Posterior cingulate gyrus (tissue), 11 donors: ENCODE measurements at regions not wholly inside any gene's neighbourhood (a gene's known extent, or its start where the extent isn't known, plus 50 kb on each side); places are given as distances from the start of the nearest gene placed in this dataset.
A peak's percentile ranks its signal among the peaks of the same experiment; 100 is the strongest.

Experiments used
- DNase-seq, 10 donors: peaks; one replicate each; pipeline versions ENCODE4 v3.0.0 to v3.0.0-alpha.2; 2020 to 2021; ENCODE audit warnings: mixed read lengths in 3 of 10
- intact Hi-C: fragments of 100-400 bp; cut with DNase I; formaldehyde crosslinking; loops from one replicate; pipeline ENCODE4 v1.15.1; 2023

GRCh38 chr13:37257051-37257450, 151.6 kb upstream of the CSNK1A1L start:
- no peak for DNase-seq
- intact Hi-C loops = no loop called here

GRCh38 chr13:37241786-37242185, 136.3 kb upstream of the CSNK1A1L start:
- no peak for DNase-seq
- intact Hi-C loops = no loop called here

- intact Hi-C loops = no loop called here
- DNase-seq = no peak
Observed at GRCh38 chr13:37230346-37230745, 124.9 kb upstream of the CSNK1A1L start.

- no peak for DNase-seq
- intact Hi-C loops = no loop called here
Observed at GRCh38 chr13:37229931-37230330, 124.5 kb upstream of the CSNK1A1L start.

- intact Hi-C loops = no loop called here
Observed at GRCh38 chr13:37226971-37227370, 121.5 kb upstream of the CSNK1A1L start.

GRCh38 chr13:37225414-37226070, 120.1 kb upstream of the CSNK1A1L start:
- no peak for DNase-seq
- intact Hi-C loops = no loop called here

More at GRCh38 chr13:37226971-37227370, 121.5 kb upstream of the CSNK1A1L start:
- no peak for DNase-seq

GRCh38 chr13:37216331-37216730, 110.9 kb upstream of the CSNK1A1L start:
- intact Hi-C loops = no loop called here
- DNase-seq = no peak

- DNase-seq = no peak
- intact Hi-C loops = no loop called here
Observed at GRCh38 chr13:37212826-37213225, 107.4 kb upstream of the CSNK1A1L start.

- intact Hi-C loops = no loop called here
Observed at GRCh38 chr13:37211487-37211886, 106.0 kb upstream of the CSNK1A1L start.

GRCh38 chr13:37209621-37210580, 104.4 kb upstream of the CSNK1A1L start:
- DNase-seq = no peak
- intact Hi-C loops = no loop called here

More at GRCh38 chr13:37211487-37211886, 106.0 kb upstream of the CSNK1A1L start:
- no peak for DNase-seq

GRCh38 chr13:37207691-37208451, 102.4 kb upstream of the CSNK1A1L start:
- no peak for DNase-seq
- intact Hi-C loops = no loop called here

GRCh38 chr13:37202264-37202663, 96.8 kb upstream of the CSNK1A1L start:
- DNase-seq = no peak
- intact Hi-C loops = no loop called here

GRCh38 chr13:37201081-37201480, 95.6 kb upstream of the CSNK1A1L start:
- intact Hi-C loops = no loop called here
- no peak for DNase-seq

- intact Hi-C loops = no loop called here
- peak in 1 of 10 donors; percentile 24 for DNase-seq
Observed at GRCh38 chr13:37198629-37199028, 93.2 kb upstream of the CSNK1A1L start.

- intact Hi-C loops = no loop called here
- no peak for DNase-seq
Observed at GRCh38 chr13:37195621-37196020, 90.2 kb upstream of the CSNK1A1L start.

- no peak for DNase-seq
- intact Hi-C loops = no loop called here
Observed at GRCh38 chr13:37194428-37194861, 89.0 kb upstream of the CSNK1A1L start.

- DNase-seq = no peak
- intact Hi-C loops = no loop called here
Observed at GRCh38 chr13:37192956-37193355, 87.5 kb upstream of the CSNK1A1L start.

- DNase-seq = no peak
- intact Hi-C loops = no loop called here
Observed at GRCh38 chr13:37187621-37188020, 82.2 kb upstream of the CSNK1A1L start.

GRCh38 chr13:37187105-37187504, 81.6 kb upstream of the CSNK1A1L start:
- intact Hi-C loops = no loop called here
- no peak for DNase-seq

GRCh38 chr13:37181620-37182019, 76.2 kb upstream of the CSNK1A1L start:
- DNase-seq = no peak
- intact Hi-C loops = no loop called here

- no peak for DNase-seq
- intact Hi-C loops = no loop called here
Observed at GRCh38 chr13:37179645-37180044, 74.2 kb upstream of the CSNK1A1L start.
